ENCODE measurements at regions not wholly inside any gene's neighbourhood (a gene's known extent, or its start where the extent isn't known, plus 50 kb on each side); places are given as distances from the start of the nearest gene placed in this dataset.
A peak's percentile ranks its signal among the peaks of the same experiment; 100 is the strongest.

DNA sequence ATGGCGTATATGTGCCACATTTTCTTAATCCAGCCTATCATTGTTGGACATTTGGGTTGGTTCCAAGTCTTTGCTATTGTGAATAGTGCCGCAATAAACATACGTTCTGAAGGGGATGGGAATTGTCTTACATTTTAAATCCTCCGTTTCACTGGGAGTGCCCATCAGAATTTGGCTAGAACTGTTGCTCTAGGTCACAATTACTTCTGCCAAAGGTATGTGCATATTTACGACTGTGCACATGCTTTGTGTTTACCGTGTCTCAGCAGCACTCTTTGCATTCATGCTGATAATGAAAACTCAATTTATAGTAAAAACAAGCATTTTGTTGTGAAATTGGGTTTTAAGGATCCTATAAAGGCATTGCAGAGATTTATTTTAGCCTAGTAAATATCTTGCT, 151.9 kb upstream of the ZNF618 start:
- ATAC-seq (ENCODE audit: low read depth) (no peak), DNase-seq (ENCODE audit: low spot score) (no peak)
- H3K4me3 ChIP-seq (ENCODE audit: severe bottlenecking) = no peak overlapping the region
- H3K36me3 ChIP-seq (ENCODE audit: low read depth) = no peaks in the 10 kb centered on the region
- H3K4me1 ChIP-seq (ENCODE audit: insufficient read depth, poor library complexity, severe bottlenecking) = no peaks in the 10 kb centered on the region
- H3K27ac ChIP-seq (ENCODE audit: poor library complexity, severe bottlenecking) = no peak overlapping the region
- peaks cover 3% of the 10 kb centered on the region for H3K27me3 ChIP-seq (ENCODE audit: insufficient read depth, poor library complexity, severe bottlenecking)
- no peaks in the 10 kb centered on the region for H3K9me3 ChIP-seq (ENCODE audit: severe bottlenecking)
- TF ChIP-seq, protein P1, sequence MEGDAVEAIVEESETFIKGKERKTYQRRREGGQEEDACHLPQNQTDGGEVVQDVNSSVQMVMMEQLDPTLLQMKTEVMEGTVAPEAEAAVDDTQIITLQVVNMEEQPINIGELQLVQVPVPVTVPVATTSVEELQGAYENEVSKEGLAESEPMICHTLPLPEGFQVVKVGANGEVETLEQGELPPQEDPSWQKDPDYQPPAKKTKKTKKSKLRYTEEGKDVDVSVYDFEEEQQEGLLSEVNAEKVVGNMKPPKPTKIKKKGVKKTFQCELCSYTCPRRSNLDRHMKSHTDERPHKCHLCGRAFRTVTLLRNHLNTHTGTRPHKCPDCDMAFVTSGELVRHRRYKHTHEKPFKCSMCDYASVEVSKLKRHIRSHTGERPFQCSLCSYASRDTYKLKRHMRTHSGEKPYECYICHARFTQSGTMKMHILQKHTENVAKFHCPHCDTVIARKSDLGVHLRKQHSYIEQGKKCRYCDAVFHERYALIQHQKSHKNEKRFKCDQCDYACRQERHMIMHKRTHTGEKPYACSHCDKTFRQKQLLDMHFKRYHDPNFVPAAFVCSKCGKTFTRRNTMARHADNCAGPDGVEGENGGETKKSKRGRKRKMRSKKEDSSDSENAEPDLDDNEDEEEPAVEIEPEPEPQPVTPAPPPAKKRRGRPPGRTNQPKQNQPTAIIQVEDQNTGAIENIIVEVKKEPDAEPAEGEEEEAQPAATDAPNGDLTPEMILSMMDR (IDR thresholded peaks at IDR 0.05; ENCODE audit: poor library complexity, severe bottlenecking) = no peak

DNA sequence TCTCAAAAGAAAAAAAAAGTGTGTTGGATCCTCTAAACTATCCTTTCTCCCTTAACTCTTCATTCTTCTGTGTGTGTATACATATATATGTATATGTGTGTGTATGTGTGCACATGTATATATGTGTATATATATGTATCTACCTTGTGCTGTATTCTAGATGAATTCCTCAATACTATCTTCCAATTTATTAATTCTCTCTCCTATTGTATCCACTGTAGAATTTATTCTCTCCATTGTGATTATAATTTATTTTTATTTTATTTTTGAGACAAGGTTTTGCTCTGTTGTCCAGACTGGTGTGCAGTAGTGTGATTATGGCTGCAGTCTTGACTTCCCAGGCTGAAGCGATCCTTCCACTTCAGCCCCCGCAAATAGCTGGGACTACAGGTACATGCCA, 147.1 kb upstream of the ZNF618 start:
- ATAC-seq (ENCODE audit: low read depth) (no peak), DNase-seq (ENCODE audit: low spot score) (no peak)
- TF ChIP-seq, protein P1 (IDR thresholded peaks at IDR 0.05; ENCODE audit: poor library complexity, severe bottlenecking) = no peak
- Histone ChIP-seq H3K4me3 (ENCODE audit: severe bottlenecking) (no peak overlapping the region), H3K36me3 (ENCODE audit: low read depth) (no peaks in the 10 kb centered on the region), H3K4me1 (ENCODE audit: insufficient read depth, poor library complexity, severe bottlenecking) (no peaks in the 10 kb centered on the region), H3K27ac (ENCODE audit: poor library complexity, severe bottlenecking) (no peak overlapping the region), H3K9me3 (ENCODE audit: severe bottlenecking) (no peaks in the 10 kb centered on the region), H3K27me3 (ENCODE audit: insufficient read depth, poor library complexity, severe bottlenecking) (peaks cover 3% of the 10 kb centered on the region)

DNA sequence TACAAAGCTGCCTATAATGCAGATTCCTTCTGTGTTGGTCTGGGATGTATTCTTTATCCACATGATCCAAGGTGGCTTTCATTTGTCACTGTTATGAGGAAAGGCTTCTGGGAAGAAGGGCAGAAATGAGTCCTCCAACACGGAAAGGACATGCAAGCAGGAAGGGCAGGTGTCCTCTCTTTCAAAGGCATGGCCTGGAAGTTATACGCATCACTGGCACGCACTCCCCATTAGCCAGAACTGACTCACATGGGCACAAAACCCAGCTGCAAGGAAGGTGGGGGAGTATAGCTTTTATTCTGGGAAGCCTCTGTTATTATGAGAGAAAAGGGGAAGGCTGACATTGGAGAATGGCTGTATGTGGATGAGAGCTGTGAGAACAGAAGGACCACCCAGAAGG, 141.3 kb upstream of the ZNF618 start:
- DNase-seq (ENCODE audit: low spot score) = no peak
- Histone ChIP-seq H3K4me1 (ENCODE audit: insufficient read depth, poor library complexity, severe bottlenecking) (no peaks in the 10 kb centered on the region), H3K27ac (ENCODE audit: poor library complexity, severe bottlenecking) (no peak overlapping the region), H3K9me3 (ENCODE audit: severe bottlenecking) (no peaks in the 10 kb centered on the region), H3K36me3 (ENCODE audit: low read depth) (no peaks in the 10 kb centered on the region), H3K4me3 (ENCODE audit: severe bottlenecking) (no peak overlapping the region), H3K27me3 (ENCODE audit: insufficient read depth, poor library complexity, severe bottlenecking) (no peaks in the 10 kb centered on the region)
- TF ChIP-seq, protein P1 (IDR thresholded peaks at IDR 0.05; ENCODE audit: poor library complexity, severe bottlenecking) = no peak
- no peak for ATAC-seq (ENCODE audit: low read depth)

DNA sequence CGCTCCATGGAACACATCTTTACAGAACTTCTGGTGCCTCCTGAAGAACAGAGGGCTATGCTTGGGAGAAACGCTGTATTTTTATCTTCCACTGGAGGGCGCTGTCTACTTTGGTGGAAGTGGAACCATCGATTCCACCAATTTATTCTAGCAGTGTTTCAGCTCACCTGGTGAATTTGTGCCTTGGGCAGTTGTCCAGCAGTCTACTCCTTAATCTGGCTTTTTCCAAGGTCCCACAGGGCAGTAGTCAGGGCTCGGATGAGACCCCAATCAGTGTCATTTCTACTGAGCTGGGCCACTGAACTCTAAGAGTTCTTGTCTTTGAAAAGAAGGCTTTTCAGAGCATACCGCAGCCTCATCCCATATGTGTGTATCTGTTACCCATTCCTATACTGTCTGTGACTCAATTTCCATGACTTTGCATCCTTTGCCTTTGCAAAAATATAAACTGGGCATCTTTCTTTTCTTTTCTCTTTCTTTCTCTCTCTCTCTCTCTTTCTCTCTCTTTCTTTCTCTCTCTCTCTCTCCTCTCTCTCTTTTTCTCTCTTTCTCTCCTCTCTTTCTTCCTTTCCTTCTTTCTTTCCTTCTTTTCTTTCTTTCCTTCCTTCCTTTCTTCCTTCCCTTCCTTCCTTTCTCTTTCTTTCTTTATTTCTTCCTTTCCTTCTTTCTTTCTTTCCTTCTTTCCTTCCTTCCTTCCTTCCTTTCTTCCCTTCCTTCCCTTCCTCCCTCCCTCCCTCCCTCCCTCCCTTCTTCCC, 138.4 kb upstream of the ZNF618 start:
- no peaks in the 10 kb centered on the region for H3K9me3 ChIP-seq (ENCODE audit: severe bottlenecking)
- H3K27ac ChIP-seq (ENCODE audit: poor library complexity, severe bottlenecking) = no peak overlapping the region
- no peaks in the 10 kb centered on the region for H3K4me1 ChIP-seq (ENCODE audit: insufficient read depth, poor library complexity, severe bottlenecking)
- H3K36me3 ChIP-seq (ENCODE audit: low read depth) = no peaks in the 10 kb centered on the region
- H3K4me3 ChIP-seq (ENCODE audit: severe bottlenecking) = no peak overlapping the region
- ATAC-seq (ENCODE audit: low read depth) (peak; percentile 54), DNase-seq (ENCODE audit: low spot score) (no peak)
- H3K27me3 ChIP-seq (ENCODE audit: insufficient read depth, poor library complexity, severe bottlenecking) = no peaks in the 10 kb centered on the region
- TF ChIP-seq, protein P1 (IDR thresholded peaks at IDR 0.05; ENCODE audit: poor library complexity, severe bottlenecking) = peak; percentile 71

DNA sequence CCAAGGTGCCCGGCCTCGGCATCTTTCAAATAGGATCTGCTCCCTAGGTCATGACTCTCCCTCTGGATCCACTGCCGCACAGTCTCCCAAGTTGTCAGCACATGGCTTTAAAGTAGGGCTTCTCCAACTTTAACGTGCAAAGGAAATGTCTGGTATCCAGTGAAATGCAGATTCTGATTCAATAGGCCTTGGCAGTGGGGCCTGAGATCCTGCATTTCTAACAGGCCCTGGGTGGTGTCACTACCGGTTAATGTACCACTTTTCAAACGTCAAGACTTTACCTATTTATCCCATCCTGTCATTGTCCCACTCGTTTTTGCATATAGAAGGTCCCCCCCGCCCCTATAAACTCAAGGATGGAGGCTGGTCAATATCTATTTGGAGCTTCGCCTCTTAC, 137.6 kb upstream of the ZNF618 start:
- no peaks in the 10 kb centered on the region for H3K36me3 ChIP-seq (ENCODE audit: low read depth)
- H3K4me1 ChIP-seq (ENCODE audit: insufficient read depth, poor library complexity, severe bottlenecking) = no peaks in the 10 kb centered on the region
- H3K9me3 ChIP-seq (ENCODE audit: severe bottlenecking) = no peaks in the 10 kb centered on the region
- DNase-seq (ENCODE audit: low spot score) (no peak), ATAC-seq (ENCODE audit: low read depth) (no peak)
- TF ChIP-seq, protein P1 (IDR thresholded peaks at IDR 0.05; ENCODE audit: poor library complexity, severe bottlenecking) = no peak
- H3K27me3 ChIP-seq (ENCODE audit: insufficient read depth, poor library complexity, severe bottlenecking) = no peaks in the 10 kb centered on the region
- H3K4me3 ChIP-seq (ENCODE audit: severe bottlenecking) = no peak overlapping the region
- H3K27ac ChIP-seq (ENCODE audit: poor library complexity, severe bottlenecking) = no peak overlapping the region
